ENCODE measurements at regions not wholly inside any gene's neighbourhood (a gene's known extent, or its start where the extent isn't known, plus 50 kb on each side); places are given as distances from the start of the nearest gene placed in this dataset.
A peak's percentile ranks its signal among the peaks of the same experiment; 100 is the strongest.

DNA sequence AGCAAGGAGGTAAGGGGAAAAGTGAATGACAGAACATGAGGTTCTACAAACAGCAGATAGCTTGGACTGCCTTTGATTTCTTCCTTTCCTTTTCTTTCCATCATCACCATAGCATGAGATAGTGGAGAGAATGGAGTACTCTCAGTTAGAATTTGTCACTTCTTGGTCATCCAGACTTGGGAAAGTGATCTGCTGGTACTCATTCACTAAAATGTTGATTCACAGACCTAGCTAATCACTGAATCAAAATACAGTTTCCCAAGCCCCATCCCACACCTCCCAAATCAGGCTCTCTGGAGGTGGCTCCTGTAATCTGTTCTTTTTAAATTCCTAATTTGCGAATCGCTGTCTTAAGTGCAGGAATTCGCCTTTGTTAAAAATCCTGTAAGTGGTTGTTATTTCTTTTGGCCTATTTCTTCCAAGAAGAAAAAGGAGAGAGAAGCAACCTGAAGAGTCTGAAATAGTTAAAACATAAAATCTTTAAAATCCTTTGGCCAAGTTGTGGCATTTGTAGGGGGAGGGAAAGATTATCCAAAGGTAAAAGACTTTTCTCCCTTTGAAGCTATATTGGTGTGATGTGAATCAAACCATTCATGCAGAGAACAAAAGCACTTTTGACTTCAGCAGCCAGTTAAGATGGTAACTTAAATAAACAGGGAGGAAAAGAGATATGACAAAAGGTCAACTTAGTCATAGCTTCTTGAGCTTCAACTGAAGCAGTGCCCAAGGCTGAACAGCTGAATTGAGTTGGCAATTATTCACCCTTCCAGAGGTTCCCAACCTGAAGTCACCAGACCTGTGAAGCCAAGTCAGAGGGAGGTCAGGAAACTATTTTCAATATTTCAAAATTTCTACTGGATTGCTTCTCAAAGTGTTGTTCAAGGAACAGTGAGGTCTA is 255.1 kb upstream of the KRR1 start:
- H3K27ac Mint-ChIP-seq (ENCODE audit: unreplicated experiment) = peak overlapping the region; percentile 35
- no peaks in the 10 kb centered on the region for H3K36me3 Mint-ChIP-seq (ENCODE audit: insufficient read depth, unreplicated experiment)
- ChIA-PET POLR2A (interaction anchor here (0.6 kb wide), 1 partner anchor 97 kb away, joined by 7 read pairs; no protein-coding TSS in a partner anchor), CTCF (no interaction called here)
- peak; percentile 14 to 37 for DNase-seq
- no peaks in the 10 kb centered on the region for H3K9me3 ChIP-seq
- H3K4me1 Mint-ChIP-seq (ENCODE audit: low read depth, unreplicated experiment) = peaks cover 15% of the 10 kb centered on the region
- no peaks in the 10 kb centered on the region for H3K36me3 ChIP-seq (ENCODE audit: control insufficient read depth, insufficient read depth, low read length)
- H3K27me3 Mint-ChIP-seq (ENCODE audit: insufficient read depth, unreplicated experiment) = no peaks in the 10 kb centered on the region
- TF ChIP-seq, protein P1, sequence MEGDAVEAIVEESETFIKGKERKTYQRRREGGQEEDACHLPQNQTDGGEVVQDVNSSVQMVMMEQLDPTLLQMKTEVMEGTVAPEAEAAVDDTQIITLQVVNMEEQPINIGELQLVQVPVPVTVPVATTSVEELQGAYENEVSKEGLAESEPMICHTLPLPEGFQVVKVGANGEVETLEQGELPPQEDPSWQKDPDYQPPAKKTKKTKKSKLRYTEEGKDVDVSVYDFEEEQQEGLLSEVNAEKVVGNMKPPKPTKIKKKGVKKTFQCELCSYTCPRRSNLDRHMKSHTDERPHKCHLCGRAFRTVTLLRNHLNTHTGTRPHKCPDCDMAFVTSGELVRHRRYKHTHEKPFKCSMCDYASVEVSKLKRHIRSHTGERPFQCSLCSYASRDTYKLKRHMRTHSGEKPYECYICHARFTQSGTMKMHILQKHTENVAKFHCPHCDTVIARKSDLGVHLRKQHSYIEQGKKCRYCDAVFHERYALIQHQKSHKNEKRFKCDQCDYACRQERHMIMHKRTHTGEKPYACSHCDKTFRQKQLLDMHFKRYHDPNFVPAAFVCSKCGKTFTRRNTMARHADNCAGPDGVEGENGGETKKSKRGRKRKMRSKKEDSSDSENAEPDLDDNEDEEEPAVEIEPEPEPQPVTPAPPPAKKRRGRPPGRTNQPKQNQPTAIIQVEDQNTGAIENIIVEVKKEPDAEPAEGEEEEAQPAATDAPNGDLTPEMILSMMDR (IDR thresholded peaks at IDR 0.05; ENCODE audit: insufficient read depth in 1 of 2, low read depth in 1 of 2, low read length in 1 of 2, severe bottlenecking in 1 of 2, unreplicated experiment in 1 of 2) = no peak
- H3K9me3 Mint-ChIP-seq (ENCODE audit: unreplicated experiment) = no peaks in the 10 kb centered on the region
- no TSS peak for BruUV-seq (replicated peaks)
- H3K4me1 ChIP-seq = peaks cover 26% of the 10 kb centered on the region
- no peak overlapping the region for H3K4me3 ChIP-seq (ENCODE audit: low read depth, low read length)
- no peak overlapping the region for H3K4me3 Mint-ChIP-seq (ENCODE audit: unreplicated experiment)
- intact Hi-C loops (cut with micrococcal nuclease; ENCODE audit: unreplicated experiment) = no loop called here
- no peaks in the 10 kb centered on the region for H3K27me3 ChIP-seq (replicated peaks; ENCODE audit: control insufficient read depth, insufficient read depth, low read length)

DNA sequence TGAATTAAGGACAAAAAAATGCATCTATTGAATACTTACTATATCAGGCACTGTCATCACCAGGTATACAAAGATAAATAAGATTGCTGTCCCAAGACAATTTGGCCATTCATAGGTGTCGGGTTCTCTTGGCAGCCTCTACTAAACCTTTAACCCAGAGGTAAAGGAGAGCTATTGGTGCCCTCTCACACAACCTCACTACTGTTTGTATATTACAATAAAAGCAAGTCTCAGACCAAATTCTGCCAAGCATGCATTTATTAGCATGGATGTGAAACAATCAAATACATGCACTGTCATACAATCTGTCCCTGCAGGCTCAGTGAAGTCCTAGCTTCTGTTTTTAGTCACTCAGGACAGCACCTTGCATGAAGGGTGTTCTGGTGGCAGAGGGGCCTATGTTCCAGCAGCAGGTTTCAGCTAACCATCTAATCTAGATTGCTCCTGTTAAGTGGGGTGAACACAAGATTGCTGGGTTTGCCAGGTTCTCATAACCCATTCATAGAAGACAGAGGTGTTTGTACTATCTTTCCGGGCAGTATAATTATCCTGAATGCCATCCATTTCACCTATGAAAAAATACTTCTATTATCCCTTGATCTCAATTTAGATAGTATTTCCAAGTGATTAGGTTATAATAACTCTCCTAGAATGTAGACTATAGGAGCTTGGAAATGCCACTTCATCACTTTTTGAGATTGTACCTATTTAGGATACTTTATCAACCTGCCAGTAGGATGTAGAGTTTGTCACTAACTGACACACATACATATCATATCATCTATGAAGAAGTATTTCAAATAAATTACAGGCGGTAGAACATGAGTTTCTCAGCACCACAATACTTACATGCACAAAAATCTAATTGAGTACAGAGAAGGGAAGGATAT is 254.0 kb upstream of the KRR1 start:
- H3K27me3 Mint-ChIP-seq (ENCODE audit: insufficient read depth, unreplicated experiment) = no peaks in the 10 kb centered on the region
- no peaks in the 10 kb centered on the region for H3K27me3 ChIP-seq (replicated peaks; ENCODE audit: control insufficient read depth, insufficient read depth, low read length)
- H3K9me3 Mint-ChIP-seq (ENCODE audit: unreplicated experiment) = no peaks in the 10 kb centered on the region
- intact Hi-C loops (cut with micrococcal nuclease; ENCODE audit: unreplicated experiment) = no loop called here
- H3K27ac Mint-ChIP-seq (ENCODE audit: unreplicated experiment) = peak overlapping the region; percentile 31
- H3K9me3 ChIP-seq = no peaks in the 10 kb centered on the region
- peaks cover 15% of the 10 kb centered on the region for H3K4me1 Mint-ChIP-seq (ENCODE audit: low read depth, unreplicated experiment)
- POLR2A ChIA-PET = no interaction called here
- BruUV-seq (replicated peaks) = no TSS peak
- TF ChIP-seq, protein P1 (IDR thresholded peaks at IDR 0.05; ENCODE audit: insufficient read depth in 1 of 2, low read depth in 1 of 2, low read length in 1 of 2, severe bottlenecking in 1 of 2, unreplicated experiment in 1 of 2) = no peak
- no peak overlapping the region for H3K4me3 ChIP-seq (ENCODE audit: low read depth, low read length)
- no peaks in the 10 kb centered on the region for H3K36me3 ChIP-seq (ENCODE audit: control insufficient read depth, insufficient read depth, low read length)
- H3K4me3 Mint-ChIP-seq (ENCODE audit: unreplicated experiment) = no peak overlapping the region
- H3K36me3 Mint-ChIP-seq (ENCODE audit: insufficient read depth, unreplicated experiment) = no peaks in the 10 kb centered on the region
- peaks cover 26% of the 10 kb centered on the region for H3K4me1 ChIP-seq
- CTCF ChIA-PET = interaction anchor here (0.7 kb wide), 1 partner anchor 271 kb away, joined by 5 read pairs; no protein-coding TSS in a partner anchor
- DNase-seq = no peak

DNA sequence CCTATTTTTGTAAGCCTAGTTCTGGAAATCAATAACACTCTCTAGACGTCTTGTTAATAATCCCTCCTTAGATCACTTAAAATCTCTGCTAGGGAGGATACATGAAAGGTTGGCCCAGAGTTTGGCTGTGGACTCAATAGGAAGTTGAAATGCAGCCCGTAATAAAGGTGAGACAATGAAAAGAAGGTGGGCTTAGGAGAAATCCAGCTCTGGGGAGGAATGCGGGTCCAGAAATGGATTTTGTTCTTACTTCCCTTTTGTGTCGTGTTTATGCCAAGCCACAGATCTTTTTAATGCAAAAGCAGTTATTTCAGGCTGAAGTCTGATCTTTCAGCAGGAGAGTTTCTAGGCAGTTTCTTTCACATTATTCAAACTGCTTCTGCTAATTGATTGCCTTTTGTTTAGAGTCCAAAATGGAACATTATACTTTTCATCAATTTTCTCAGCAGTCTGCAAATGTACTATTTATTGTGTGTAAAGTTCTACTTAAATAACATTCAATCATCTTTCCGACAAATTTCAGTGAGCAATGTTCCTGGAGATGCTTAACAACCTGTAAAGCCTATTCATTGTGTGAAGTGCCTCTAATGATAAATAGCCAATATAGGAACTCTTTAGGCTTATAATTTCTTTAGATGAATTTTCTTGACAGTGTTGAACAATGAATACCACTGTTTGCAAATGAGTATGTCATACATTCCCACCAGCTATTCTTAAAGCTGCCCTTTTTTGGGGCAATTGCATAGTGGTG is 252.9 kb upstream of the KRR1 start:
- no peaks in the 10 kb centered on the region for H3K36me3 Mint-ChIP-seq (ENCODE audit: insufficient read depth, unreplicated experiment)
- no TSS peak for BruUV-seq (replicated peaks)
- H3K27me3 Mint-ChIP-seq (ENCODE audit: insufficient read depth, unreplicated experiment) = no peaks in the 10 kb centered on the region

More for the DNA sequence above, 252.9 kb upstream of the KRR1 start:
- TF ChIP-seq, protein P1 (IDR thresholded peaks at IDR 0.05; ENCODE audit: insufficient read depth in 1 of 2, low read depth in 1 of 2, low read length in 1 of 2, severe bottlenecking in 1 of 2, unreplicated experiment in 1 of 2) = no peak
- no peak overlapping the region for H3K4me3 ChIP-seq (ENCODE audit: low read depth, low read length)
- POLR2A ChIA-PET = no interaction called here
- Mint-ChIP-seq H3K4me1 (ENCODE audit: low read depth, unreplicated experiment) (peaks cover 15% of the 10 kb centered on the region), H3K9me3 (ENCODE audit: unreplicated experiment) (no peaks in the 10 kb centered on the region), H3K27ac (ENCODE audit: unreplicated experiment) (no peak overlapping the region), H3K4me3 (ENCODE audit: unreplicated experiment) (no peak overlapping the region)
- peaks cover 25% of the 10 kb centered on the region for H3K4me1 ChIP-seq
- no peaks in the 10 kb centered on the region for H3K9me3 ChIP-seq
- H3K36me3 ChIP-seq (ENCODE audit: control insufficient read depth, insufficient read depth, low read length) = no peaks in the 10 kb centered on the region
- H3K27me3 ChIP-seq (replicated peaks; ENCODE audit: control insufficient read depth, insufficient read depth, low read length) = no peaks in the 10 kb centered on the region
- no peak for DNase-seq
- intact Hi-C loops (cut with micrococcal nuclease; ENCODE audit: unreplicated experiment) = no loop called here
- CTCF ChIA-PET = no interaction called here
